SK-N-SH treated with all-trans-retinoic acid at 6 μM for 48 hours (cell line): ENCODE measurements at regions not wholly inside any gene's neighbourhood (a gene's known extent, or its start where the extent isn't known, plus 50 kb on each side); places are given as distances from the start of the nearest gene placed in this dataset.

ENCODE experiments used
- ATAC-seq: fragments of 200-7000 bp; cut with Tn5 transposase; 3 replicates; pipeline ENCODE4 v1.9.1; 2020; ENCODE audit warnings: mild to moderate bottlenecking, moderate library complexity
- ARNTL ChIP-seq: fragments of 450-650 bp; formaldehyde crosslinking; IDR thresholded peaks from 2 replicates; pipeline ENCODE4 v1.5.0; 2020; ENCODE audit warnings: low read depth, mild to moderate bottlenecking, moderate library complexity, borderline replicate concordance
- BACH2 ChIP-seq: fragments of 250-450 bp; sonication (Bioruptor Pico); IDR thresholded peaks from 2 replicates; pipeline ENCODE4 v1.9.0; 2021; ENCODE audit warnings: mild to moderate bottlenecking, borderline replicate concordance
- CREB5 ChIP-seq: fragments of 250-450 bp; sonication (Bioruptor Pico); IDR thresholded peaks from 2 replicates; pipeline ENCODE4 v1.5.1; 2020; ENCODE audit warnings: low read depth, mild to moderate bottlenecking, moderate library complexity
- CSDC2 ChIP-seq: fragments of 250-450 bp; sonication (Bioruptor Pico); IDR thresholded peaks from 2 replicates; pipeline ENCODE4 v1.5.0; 2020; ENCODE audit warnings: mild to moderate bottlenecking, moderate library complexity
- CSRNP3 ChIP-seq: fragments of 250-450 bp; sonication (Bioruptor Pico); IDR thresholded peaks from 2 replicates; pipeline ENCODE4 v1.5.1; 2021; ENCODE audit warnings: mild to moderate bottlenecking, moderate library complexity
- ESRRG ChIP-seq: fragments of 250-450 bp; sonication (Bioruptor Pico); IDR thresholded peaks from 2 replicates; pipeline ENCODE4 v1.6.1; 2021; ENCODE audit warnings: mild to moderate bottlenecking
- GLIS3 ChIP-seq: fragments of 250-450 bp; sonication (Bioruptor Pico); IDR thresholded peaks from 2 replicates; pipeline ENCODE4 v1.5.0; 2020; ENCODE audit warnings: mild to moderate bottlenecking, moderate library complexity
- ISL1 ChIP-seq: fragments of 250-450 bp; sonication (Bioruptor Pico); IDR thresholded peaks from 2 replicates; pipeline ENCODE4 v2.1.2; 2022; ENCODE audit warnings: mild to moderate bottlenecking, moderate library complexity
- OSR1 ChIP-seq: fragments of 250-450 bp; sonication (Bioruptor Pico); IDR thresholded peaks from 2 replicates; pipeline ENCODE4 v1.8.0; 2022; ENCODE audit warnings: moderate library complexity, mild to moderate bottlenecking, inconsistent platforms
- PATZ1 ChIP-seq: fragments of 250-450 bp; sonication (Bioruptor Pico); IDR thresholded peaks from 2 replicates; pipeline ENCODE4 v1.8.0; 2020; ENCODE audit warnings: mild to moderate bottlenecking, moderate library complexity, borderline replicate concordance
- POU6F1 ChIP-seq: fragments of 250-450 bp; sonication (Bioruptor Pico); IDR thresholded peaks from 2 replicates; pipeline ENCODE4 v1.8.0; 2021; ENCODE audit warnings: low read depth, mild to moderate bottlenecking, moderate library complexity, borderline replicate concordance
- RARB ChIP-seq: fragments of 250-450 bp; sonication (Bioruptor Pico); IDR thresholded peaks from 2 replicates; pipeline ENCODE4 v1.8.0; 2021; ENCODE audit warnings: mild to moderate bottlenecking, moderate library complexity
- TCF4 ChIP-seq: fragments of 250-450 bp; sonication (Bioruptor Pico); IDR thresholded peaks from 2 replicates; pipeline ENCODE4 v1.8.0; 2021; ENCODE audit warnings: mild to moderate bottlenecking, moderate library complexity, borderline replicate concordance
- TOX ChIP-seq: fragments of 250-450 bp; sonication (Bioruptor Pico); IDR thresholded peaks from 2 replicates; pipeline ENCODE4 v1.8.0; 2021; ENCODE audit warnings: mild to moderate bottlenecking, moderate library complexity, borderline replicate concordance
- TSHZ2 ChIP-seq: fragments of 250-450 bp; sonication (Bioruptor Pico); IDR thresholded peaks from 2 replicates; pipeline ENCODE4 v1.5.0; 2020; ENCODE audit warnings: mild to moderate bottlenecking, moderate library complexity
- ZC3H10 ChIP-seq: fragments of 250-450 bp; sonication (Bioruptor Pico); IDR thresholded peaks from 2 replicates; pipeline ENCODE4 v1.5.1; 2021; ENCODE audit warnings: mild to moderate bottlenecking, moderate library complexity
- ZFP3 ChIP-seq: fragments of 250-450 bp; sonication (Bioruptor Pico); IDR thresholded peaks from 2 replicates; pipeline ENCODE4 v1.5.0; 2020; ENCODE audit warnings: mild to moderate bottlenecking, moderate library complexity
- ZFP30 ChIP-seq: fragments of 450-650 bp; formaldehyde crosslinking; IDR thresholded peaks from 2 replicates; pipeline ENCODE4 v1.5.0; 2022; ENCODE audit warnings: mild to moderate bottlenecking, moderate library complexity
- ZNF565 ChIP-seq: fragments of 450-650 bp; formaldehyde crosslinking; conservative IDR thresholded peaks from 2 replicates; pipeline ENCODE4 v1.5.0; 2020; ENCODE audit warnings: low read depth, mild to moderate bottlenecking, moderate library complexity
- ZNF70 ChIP-seq: fragments of 450-650 bp; formaldehyde crosslinking; IDR thresholded peaks from 2 replicates; pipeline ENCODE4 v1.5.0; 2020; ENCODE audit warnings: mild to moderate bottlenecking, moderate library complexity
- ZNF8 ChIP-seq: fragments of 450-650 bp; formaldehyde crosslinking; IDR thresholded peaks from 2 replicates; pipeline ENCODE4 v1.5.0; 2020; ENCODE audit warnings: mild to moderate bottlenecking, moderate library complexity

GRCh38 chr13:80825276-80825675, 484.4 kb upstream of the SPRY2 start:
- ATAC-seq, result no peak
- TF ChIP-seq ZNF70 (CRISPR knock-in tag) (no peak), ZNF8 (CRISPR knock-in tag) (no peak), CSRNP3 (CRISPR knock-in tag) (no peak), ZC3H10 (CRISPR knock-in tag) (no peak)

GRCh38 chr13:80824229-80824628, 483.3 kb upstream of the SPRY2 start:
- TF ChIP-seq BACH2 (CRISPR knock-in tag) (no peak), CREB5 (CRISPR knock-in tag) (no peak), ZFP3 (CRISPR knock-in tag) (no peak), ESRRG (no peak), ZNF70 (CRISPR knock-in tag) (no peak), ZNF565 (CRISPR knock-in tag) (no peak), TSHZ2 (no peak), CSDC2 (CRISPR knock-in tag) (no peak), ISL1 (CRISPR knock-in tag) (no peak), OSR1 (no peak), POU6F1 (CRISPR knock-in tag) (no peak), TCF4 (no peak), ZNF8 (CRISPR knock-in tag) (no peak), ZC3H10 (CRISPR knock-in tag) (no peak), ARNTL (CRISPR knock-in tag) (no peak), RARB (CRISPR knock-in tag) (no peak), TOX (no peak), ZFP30 (no peak), PATZ1 (CRISPR knock-in tag) (no peak)
- ATAC-seq, result no peak

GRCh38 chr13:80823472-80823871, 482.5 kb upstream of the SPRY2 start:
- no peak for ATAC-seq
- TF ChIP-seq ZNF70 (CRISPR knock-in tag), result no peak
- no peak for TF ChIP-seq RARB (CRISPR knock-in tag)
- TF ChIP-seq PATZ1 (CRISPR knock-in tag), result no peak
- TF ChIP-seq ESRRG, result no peak
- TF ChIP-seq CSRNP3 (CRISPR knock-in tag), result no peak
- TF ChIP-seq CREB5 (CRISPR knock-in tag), result no peak
- no peak for TF ChIP-seq GLIS3 (CRISPR knock-in tag)
- TF ChIP-seq ZC3H10 (CRISPR knock-in tag), result no peak
- no peak for TF ChIP-seq TOX
- TF ChIP-seq, all 23 proteins: peak for 0
